Left lung (tissue), 4 donors: ENCODE measurements at regions not wholly inside any gene's neighbourhood (a gene's known extent, or its start where the extent isn't known, plus 50 kb on each side); places are given as distances from the start of the nearest gene placed in this dataset.

Source experiments
- ATAC-seq: fragments of 200-7000 bp; cut with Tn5 transposase; one replicate; pipeline ENCODE4 v1.9.1; 2020; ENCODE audit warnings: moderate library complexity
- DNase-seq, 4 donors: peaks; one replicate each; pipeline ENCODE4 v3.0.0-alpha.2; 2013 to 2020
- H3K27ac ChIP-seq, 2 donors: fragments of 200-600 bp; sonication (generic) in 1 of 2; one replicate each; pipeline versions ENCODE4 v1.5.0 to v1.8.0; 2020 to 2021
- H3K27me3 ChIP-seq, 2 donors: fragments of 200-600 bp; sonication (generic) in 1 of 2; one replicate each; pipeline versions ENCODE4 v1.5.0 to v1.8.0; 2020 to 2021
- H3K36me3 ChIP-seq, 2 donors: fragments of 200-600 bp; sonication (generic) in 1 of 2; one replicate each; pipeline versions ENCODE4 v1.5.0 to v1.8.0; 2020 to 2021
- H3K4me1 ChIP-seq, 2 donors: fragments of 200-600 bp; one replicate each; pipeline ENCODE4 v1.8.0; 2021
- H3K4me3 ChIP-seq, 2 donors: fragments of 200-600 bp; sonication (generic) in 1 of 2; one replicate each; pipeline versions ENCODE4 v1.5.0 to v1.8.0; 2020 to 2021; ENCODE audit warnings: mild to moderate bottlenecking in 1 of 2
- H3K9me3 ChIP-seq, 2 donors: fragments of 200-600 bp; sonication (generic) in 1 of 2; one replicate each; pipeline versions ENCODE4 v1.5.0 to v1.8.0; 2020 to 2021
- CTCF ChIP-seq, 2 donors: fragments of 200-600 bp; sonication (generic) in 1 of 2; IDR thresholded peaks; one replicate each; pipeline versions ENCODE4 v1.5.0 to v1.8.0; 2021; ENCODE audit warnings: antibody characterized with exemption in 2 of 2
- intact Hi-C, 2 donors: fragments of 100-400 bp; cut with DNase I; formaldehyde crosslinking; loops; one replicate each; pipeline versions ENCODE4 v1.11.2 to v1.14.2; 2022
- donor health status: DM: no; HTN: yes; CAD: no.
- donor health status: DM: no; HTN: no; CAD: no.

DNA sequence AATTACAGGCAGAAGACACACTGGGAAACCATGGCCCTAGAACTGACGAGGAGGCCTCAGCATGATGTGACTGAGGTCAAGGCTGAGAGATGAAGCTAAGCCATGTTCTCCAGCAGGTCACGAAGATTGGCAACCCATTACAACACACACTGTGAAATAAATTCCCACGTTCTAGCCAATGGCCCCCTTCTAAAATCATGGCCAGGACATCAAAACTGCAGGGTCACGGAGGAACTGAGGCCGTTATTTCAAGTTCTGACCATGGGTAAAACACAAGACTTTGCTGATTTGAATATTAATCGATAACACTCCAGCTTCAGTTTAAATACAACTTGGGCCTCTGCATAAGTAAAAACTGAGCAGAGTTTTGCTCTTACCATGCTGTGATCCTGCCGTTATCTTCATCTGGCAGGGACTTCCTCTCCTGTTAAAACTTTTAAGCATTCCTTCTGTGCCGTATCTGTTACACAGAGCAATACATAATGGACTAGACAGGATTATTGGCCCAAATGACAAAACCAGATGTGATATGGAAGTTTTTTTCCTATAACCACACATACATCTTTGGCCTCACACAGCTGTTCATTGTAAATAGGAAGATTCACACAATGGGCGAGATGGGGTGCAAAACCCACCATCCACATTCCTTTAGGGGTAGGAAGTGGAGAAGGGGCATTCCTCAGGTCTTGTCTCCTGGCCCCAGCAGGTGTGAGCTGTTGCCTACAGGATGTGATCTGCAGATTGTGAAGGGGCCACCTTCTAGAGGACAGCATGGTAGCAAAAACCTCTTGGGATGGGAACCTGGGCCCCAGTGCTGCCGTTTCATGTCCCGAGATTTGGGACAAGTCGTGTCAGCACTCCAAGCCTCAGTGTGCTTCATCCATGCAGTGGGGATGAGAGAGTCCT is 207.4 kb downstream of the OPA1 start:
- Histone ChIP-seq H3K9me3 (no peaks in the 10 kb centered on the region), H3K27ac (no peak overlapping the region), H3K4me3 (no peak overlapping the region), H3K27me3 (no peaks in the 10 kb centered on the region), H3K36me3 (no peaks in the 10 kb centered on the region), H3K4me1 (no peaks in the 10 kb centered on the region)
- ATAC-seq (no peak), DNase-seq (no peak)
- no peak for TF ChIP-seq CTCF (IDR thresholded peaks at IDR 0.05)
- intact Hi-C loops = no loop called here

DNA sequence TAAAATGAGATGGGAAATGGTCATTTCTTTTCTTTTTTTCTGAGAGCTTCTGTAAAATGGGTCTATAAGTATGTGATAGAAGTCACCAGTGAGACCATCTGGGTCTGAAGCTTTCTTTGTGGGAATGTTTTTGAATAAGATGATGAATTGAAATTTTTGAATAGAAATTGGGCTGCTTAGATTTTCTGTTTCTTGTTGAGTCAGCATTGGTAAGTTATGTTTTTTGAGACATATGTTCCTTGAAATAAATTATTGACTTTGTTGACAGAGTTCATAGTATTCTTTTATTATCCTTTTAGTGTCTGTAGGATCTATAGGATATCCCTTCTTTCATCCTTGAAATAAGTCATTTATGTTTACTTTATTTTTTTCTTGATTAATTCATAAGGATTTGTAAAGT is 208.1 kb downstream of the OPA1 start:
- Histone ChIP-seq H3K4me3 (no peak overlapping the region), H3K4me1 (no peaks in the 10 kb centered on the region), H3K36me3 (no peaks in the 10 kb centered on the region), H3K9me3 (no peaks in the 10 kb centered on the region), H3K27ac (no peak overlapping the region), H3K27me3 (no peaks in the 10 kb centered on the region)
- intact Hi-C loops = no loop called here
- no peak for ATAC-seq
- TF ChIP-seq CTCF (IDR thresholded peaks at IDR 0.05) = no peak
- DNase-seq = no peak

DNA sequence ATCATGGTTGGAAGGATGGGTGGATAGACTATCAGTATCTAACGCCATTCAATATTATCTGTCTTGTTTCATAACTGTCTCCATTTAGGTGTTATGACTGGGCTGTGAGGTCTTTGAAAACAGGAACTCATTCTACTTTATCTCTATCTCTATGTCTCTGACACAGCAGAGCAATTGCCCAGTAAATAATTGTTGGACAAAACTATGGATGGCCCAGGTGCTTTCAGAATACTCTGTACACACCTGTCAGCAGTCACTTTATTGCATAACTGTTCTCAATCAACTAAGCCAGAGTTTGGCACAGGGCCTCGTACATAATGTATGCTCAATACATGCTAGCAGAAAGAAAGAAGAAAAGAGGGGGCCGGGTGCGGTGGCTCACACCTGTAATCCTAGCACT is 210.3 kb downstream of the OPA1 start:
- H3K9me3 ChIP-seq = no peaks in the 10 kb centered on the region
- no peak for DNase-seq
- H3K4me3 ChIP-seq = no peak overlapping the region
- no peaks in the 10 kb centered on the region for H3K36me3 ChIP-seq
- H3K27ac ChIP-seq = no peak overlapping the region
- no peaks in the 10 kb centered on the region for H3K27me3 ChIP-seq
- TF ChIP-seq CTCF (IDR thresholded peaks at IDR 0.05) = no peak
- intact Hi-C loops = no loop called here
- H3K4me1 ChIP-seq = no peaks in the 10 kb centered on the region
- no peak for ATAC-seq

- Histone ChIP-seq H3K36me3 (no peaks in the 10 kb centered on the region), H3K9me3 (no peaks in the 10 kb centered on the region), H3K27ac (no peak overlapping the region), H3K4me1 (no peaks in the 10 kb centered on the region), H3K27me3 (no peaks in the 10 kb centered on the region), H3K4me3 (no peak overlapping the region)
- intact Hi-C loops = no loop called here
- DNase-seq (no peak), ATAC-seq (no peak)
- no peak for TF ChIP-seq CTCF (IDR thresholded peaks at IDR 0.05)
These were observed 212.4 kb downstream of the OPA1 start for GRCh38 chr3:193805448-193805847.

DNA sequence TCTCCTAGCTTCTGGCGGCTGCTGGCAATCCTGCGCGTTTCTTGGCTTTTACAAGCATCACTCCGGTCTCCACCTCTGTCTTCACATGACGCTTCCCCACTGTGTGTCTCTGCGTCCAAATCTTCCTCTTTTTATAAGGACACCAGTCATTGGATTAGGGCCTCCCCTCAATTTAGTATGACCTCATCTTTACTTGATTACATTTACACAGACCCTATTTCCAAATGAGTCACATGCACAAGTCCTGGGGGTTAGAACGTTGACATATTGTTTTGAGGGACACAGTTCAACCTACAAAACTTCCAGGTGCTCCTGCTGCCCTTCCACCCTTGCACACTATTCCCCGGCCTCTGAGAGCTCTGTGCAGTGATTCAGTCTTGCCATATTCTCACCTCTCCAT is 215.3 kb downstream of the OPA1 start:
- H3K27me3 ChIP-seq = no peaks in the 10 kb centered on the region
- no peaks in the 10 kb centered on the region for H3K36me3 ChIP-seq
- DNase-seq (no peak), ATAC-seq (no peak)
- intact Hi-C loops = no loop called here
- H3K4me3 ChIP-seq = no peak overlapping the region
- no peak overlapping the region for H3K27ac ChIP-seq
- H3K4me1 ChIP-seq = no peaks in the 10 kb centered on the region
- no peaks in the 10 kb centered on the region for H3K9me3 ChIP-seq
- TF ChIP-seq CTCF (IDR thresholded peaks at IDR 0.05) = no peak
